H1 (cell line): ENCODE measurements at regions not wholly inside any gene's neighbourhood (a gene's known extent, or its start where the extent isn't known, plus 50 kb on each side); places are given as distances from the start of the nearest gene placed in this dataset.

ENCODE experiments used
- CTCF ChIP-seq, 3 experiments: IDR thresholded peaks; 1 replicate in 2 of 3; 2 replicates in 1 of 3; pipeline versions ENCODE4 v1.5.1 to v1.6.1; 2011; ENCODE audit warnings: low read length in 3 of 3, mild to moderate bottlenecking in 3 of 3, inconsistent platforms in 2 of 3, low read depth in 1 of 3, moderate library complexity in 1 of 3; ENCODE audit not compliant: insufficient read depth in 1 of 3; ENCODE audit errors: control extremely low read depth in 1 of 3
- EP300 ChIP-seq, 2 experiments: IDR thresholded peaks; 1 replicate in 1 of 2; 2 replicates in 1 of 2; pipeline ENCODE4 v1.6.1; 2011 to 2012; ENCODE audit warnings: low read depth in 2 of 2, low read length in 2 of 2, mild to moderate bottlenecking in 2 of 2, borderline replicate concordance in 1 of 2, inconsistent platforms in 1 of 2, moderate library complexity in 1 of 2
- EZH2 ChIP-seq: fragments of 200-600 bp; sonication (generic); IDR thresholded peaks from 2 replicates; pipeline ENCODE4 v1.7.1; 2012; ENCODE audit warnings: low read depth, mild to moderate bottlenecking, moderate library complexity, low read length, inconsistent platforms; ENCODE audit not compliant: severe bottlenecking
- NRF1 ChIP-seq: IDR thresholded peaks from 2 replicates; pipeline ENCODE4 v1.6.1; 2011; ENCODE audit warnings: mild to moderate bottlenecking, low read depth, low read length, improper control_type of control experiment
- POLR2A ChIP-seq, 2 experiments: IDR thresholded peaks; 1 replicate in 1 of 2; 2 replicates in 1 of 2; pipeline ENCODE4 v1.6.1; 2011; ENCODE audit warnings: low read depth in 2 of 2, low read length in 2 of 2, mild to moderate bottlenecking in 2 of 2; ENCODE audit errors: control extremely low read depth in 1 of 2
- POLR2AphosphoS5 ChIP-seq: IDR thresholded peaks from 2 replicates; pipeline ENCODE4 v1.6.1; 2011; ENCODE audit warnings: low read depth, low read length
- RAD21 ChIP-seq, 2 experiments: IDR thresholded peaks in 1 of 2; conservative IDR thresholded peaks in 1 of 2; 2 replicates each; pipeline ENCODE4 v1.6.1; 2011; ENCODE audit warnings: low read depth in 2 of 2, low read length in 2 of 2, improper control_type of control experiment in 1 of 2, inconsistent platforms in 1 of 2, mild to moderate bottlenecking in 1 of 2, moderate library complexity in 1 of 2
- SP2 ChIP-seq: IDR thresholded peaks from 2 replicates; pipeline ENCODE4 v1.6.1; 2012; ENCODE audit warnings: mild to moderate bottlenecking, low read length, inconsistent platforms
- SRF ChIP-seq: IDR thresholded peaks from 2 replicates; pipeline ENCODE4 v1.6.1; 2011; ENCODE audit warnings: mild to moderate bottlenecking, low read depth, low read length, moderate library complexity
- TAF1 ChIP-seq: IDR thresholded peaks from 2 replicates; pipeline ENCODE4 v1.6.1; 2011; ENCODE audit warnings: mild to moderate bottlenecking, low read depth, low read length

- TF ChIP-seq POLR2A (IDR thresholded peaks at IDR 0.05; ENCODE audit: control extremely low read depth in 1 of 2, low read depth in 2 of 2, low read length in 2 of 2) = no peak
- no peak for TF ChIP-seq CTCF (IDR thresholded peaks at IDR 0.05; ENCODE audit: control extremely low read depth in 1 of 3, insufficient read depth in 1 of 3, low read depth in 1 of 3, low read length in 3 of 3)
- TF ChIP-seq EZH2 = no peak
- no peak for TF ChIP-seq POLR2AphosphoS5
- TF ChIP-seq NRF1 = no peak
- TF ChIP-seq TAF1 = no peak
- TF ChIP-seq EP300 (IDR thresholded peaks at IDR 0.05; ENCODE audit: borderline replicate concordance in 1 of 2, low read depth in 2 of 2, low read length in 2 of 2) = no peak
- TF ChIP-seq SRF = no peak
- TF ChIP-seq SP2 = no peak
- TF ChIP-seq RAD21 (IDR thresholded peaks at IDR 0.05 in 1 of 2, conservative IDR thresholded peaks at IDR 0.05 in 1 of 2; ENCODE audit: low read depth in 2 of 2, low read length in 2 of 2) = no peak
Observed at GRCh38 chr1:199085903-199086302, 447.1 kb downstream of the PTPRC start.
